KOPT-K1 (cell line): ENCODE measurements at regions not wholly inside any gene's neighbourhood (a gene's known extent, or its start where the extent isn't known, plus 50 kb on each side); places are given as distances from the start of the nearest gene placed in this dataset.

Experiments used
- H3K27ac ChIP-seq: fragments of 200-600 bp; sonication (generic); 2 replicates; pipeline ENCODE4 v1.5.1; 2016; ENCODE audit warnings: antibody characterized with exemption, mild to moderate bottlenecking, low read depth, low read length; ENCODE audit not compliant: poor library complexity, severe bottlenecking
- H3K36me3 ChIP-seq: fragments of 200-600 bp; sonication (generic); 2 replicates; pipeline ENCODE4 v1.5.1; 2017; ENCODE audit warnings: antibody characterized with exemption, mild to moderate bottlenecking, low read length, moderate library complexity; ENCODE audit not compliant: insufficient read depth
- H3K9me3 ChIP-seq: fragments of 200-600 bp; sonication (generic); 2 replicates; pipeline ENCODE4 v1.5.1; 2017; ENCODE audit warnings: antibody characterized with exemption, low read length, mild to moderate bottlenecking; ENCODE audit not compliant: insufficient read depth, poor library complexity, severe bottlenecking

- Histone ChIP-seq H3K27ac (no peak overlapping the region), H3K36me3 (no peaks in the 10 kb centered on the region), H3K9me3 (no peaks in the 10 kb centered on the region)
These were observed 57.8 kb upstream of the NKX1-1 start for GRCh38 chr4:1463927-1464540.

GRCh38 chr4:1463088-1463926 lies 57.1 kb upstream of the NKX1-1 start:
- H3K27ac ChIP-seq = no peak overlapping the region
- no peaks in the 10 kb centered on the region for H3K36me3 ChIP-seq
- no peaks in the 10 kb centered on the region for H3K9me3 ChIP-seq

DNA sequence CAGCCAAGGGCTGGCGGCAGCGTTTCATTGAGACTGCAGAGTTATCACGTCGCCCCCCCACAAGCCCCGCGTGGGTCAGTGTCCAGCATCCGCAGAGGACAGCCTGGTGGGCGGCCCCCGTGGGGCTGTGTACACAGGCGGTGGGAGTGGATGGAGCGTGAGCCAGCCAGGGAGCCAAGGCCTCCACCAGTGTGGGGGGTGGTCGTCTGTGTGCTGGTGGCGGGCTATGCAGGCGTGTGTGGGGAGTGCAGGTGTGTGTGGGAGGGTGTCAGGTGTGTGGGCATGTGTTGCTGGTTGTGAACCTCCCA lies 56.5 kb upstream of the NKX1-1 start:
- Histone ChIP-seq H3K36me3 (no peaks in the 10 kb centered on the region), H3K9me3 (no peaks in the 10 kb centered on the region), H3K27ac (no peak overlapping the region)

GRCh38 chr4:1462009-1462767 lies 55.9 kb upstream of the NKX1-1 start:
- H3K27ac ChIP-seq = no peak overlapping the region
- no peaks in the 10 kb centered on the region for H3K9me3 ChIP-seq
- H3K36me3 ChIP-seq = no peaks in the 10 kb centered on the region

- H3K36me3 ChIP-seq = no peaks in the 10 kb centered on the region
- no peaks in the 10 kb centered on the region for H3K9me3 ChIP-seq
- no peak overlapping the region for H3K27ac ChIP-seq
These were observed 55.0 kb upstream of the NKX1-1 start for GRCh38 chr4:1460967-1461868.

- H3K36me3 ChIP-seq = no peaks in the 10 kb centered on the region
- H3K27ac ChIP-seq = no peak overlapping the region
- no peaks in the 10 kb centered on the region for H3K9me3 ChIP-seq
These were observed 53.7 kb upstream of the NKX1-1 start for GRCh38 chr4:1459722-1460511.

DNA sequence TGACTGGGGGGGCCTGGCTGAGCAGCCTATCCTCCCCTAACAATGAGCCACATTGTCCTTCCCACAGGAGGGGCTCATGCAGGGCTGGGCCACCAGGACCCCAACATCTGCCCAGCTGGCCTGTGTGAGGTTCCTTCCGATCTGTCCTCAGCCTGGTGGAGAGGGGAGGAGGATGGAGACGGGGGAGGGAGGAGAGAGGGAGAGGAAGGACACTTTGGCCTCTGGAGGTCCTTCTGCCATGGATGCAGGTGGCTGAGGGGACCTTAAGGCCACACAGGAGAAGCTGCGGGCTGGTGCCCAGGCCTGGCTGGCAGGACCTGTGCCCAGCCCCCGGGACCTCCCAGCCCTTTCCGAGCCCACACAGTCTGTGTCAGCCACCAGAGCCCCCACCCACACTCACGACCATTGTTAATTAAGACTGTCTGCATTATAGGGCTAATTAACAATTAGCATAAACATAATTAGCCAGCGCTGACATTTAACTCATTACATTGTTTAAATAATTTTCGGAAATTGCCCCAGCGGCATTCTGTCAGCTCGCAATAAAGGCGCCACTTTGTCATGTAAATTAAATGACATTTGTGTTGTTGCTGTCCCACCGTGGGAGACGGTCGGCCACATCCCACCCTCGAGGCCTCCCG lies 53.0 kb upstream of the NKX1-1 start:
- no peak overlapping the region for H3K27ac ChIP-seq
- no peaks in the 10 kb centered on the region for H3K9me3 ChIP-seq
- H3K36me3 ChIP-seq = no peaks in the 10 kb centered on the region

DNA sequence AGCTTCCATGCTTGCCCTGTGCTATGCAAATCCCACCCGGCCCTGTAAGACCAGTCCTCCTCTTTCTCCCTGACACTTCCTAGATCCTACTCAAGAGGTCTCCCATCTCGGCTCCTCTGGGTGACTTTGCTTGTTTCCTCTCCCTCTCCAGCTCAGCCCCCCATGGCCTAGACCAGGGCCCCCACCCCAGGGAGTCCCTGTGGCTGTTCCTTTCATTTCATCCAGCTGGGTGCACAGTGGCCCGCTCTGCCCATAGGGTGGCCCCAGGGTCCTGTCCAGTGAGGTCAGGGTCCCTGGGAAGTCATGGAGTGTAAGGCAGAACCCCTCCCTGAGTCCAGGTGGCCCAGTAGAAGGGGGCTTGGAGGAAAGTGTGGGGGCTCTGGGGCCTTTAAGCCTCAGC lies 52.3 kb upstream of the NKX1-1 start:
- H3K27ac ChIP-seq = no peak overlapping the region
- H3K36me3 ChIP-seq = no peaks in the 10 kb centered on the region
- H3K9me3 ChIP-seq = no peaks in the 10 kb centered on the region
